ENCODE measurements at regions not wholly inside any gene's neighbourhood (a gene's known extent, or its start where the extent isn't known, plus 50 kb on each side); places are given as distances from the start of the nearest gene placed in this dataset.

- peaks cover 4% of the 10 kb centered on the region for H3K27me3 Mint-ChIP-seq (ENCODE audit: low read depth)
- no peaks in the 10 kb centered on the region for H3K4me1 Mint-ChIP-seq (ENCODE audit: low read depth)
- intact Hi-C loops (cut with micrococcal nuclease), result no loop called here
- no peaks in the 10 kb centered on the region for H3K9me3 Mint-ChIP-seq
- no peaks in the 10 kb centered on the region for H3K36me3 Mint-ChIP-seq (ENCODE audit: low read depth)
- no peak overlapping the region for H3K27ac Mint-ChIP-seq
- no peak overlapping the region for H3K4me3 Mint-ChIP-seq (ENCODE audit: low read depth)
- no peak for DNase-seq (ENCODE audit: low spot score)
These were observed 270.2 kb upstream of the RPL38 start for GRCh38 chr17:73933164-73933766.

GRCh38 chr17:73933871-73934270, 269.6 kb upstream of the RPL38 start:
- Mint-ChIP-seq H3K27ac (no peak overlapping the region), H3K27me3 (ENCODE audit: low read depth) (peaks cover 1% of the 10 kb centered on the region), H3K4me1 (ENCODE audit: low read depth) (no peaks in the 10 kb centered on the region), H3K9me3 (no peaks in the 10 kb centered on the region), H3K4me3 (ENCODE audit: low read depth) (no peak overlapping the region), H3K36me3 (ENCODE audit: low read depth) (no peaks in the 10 kb centered on the region)
- DNase-seq (ENCODE audit: low spot score), result no peak
- intact Hi-C loops (cut with micrococcal nuclease), result no loop called here

GRCh38 chr17:73934696-73935095, 268.8 kb upstream of the RPL38 start:
- Mint-ChIP-seq H3K27me3 (ENCODE audit: low read depth) (peaks cover 1% of the 10 kb centered on the region), H3K4me1 (ENCODE audit: low read depth) (no peaks in the 10 kb centered on the region), H3K4me3 (ENCODE audit: low read depth) (no peak overlapping the region), H3K9me3 (no peaks in the 10 kb centered on the region), H3K27ac (no peak overlapping the region), H3K36me3 (ENCODE audit: low read depth) (no peaks in the 10 kb centered on the region)
- intact Hi-C loops (cut with micrococcal nuclease), result no loop called here
- DNase-seq (ENCODE audit: low spot score), result no peak

- H3K4me3 Mint-ChIP-seq (ENCODE audit: low read depth), result no peak overlapping the region
- H3K27ac Mint-ChIP-seq, result no peak overlapping the region
- H3K27me3 Mint-ChIP-seq (ENCODE audit: low read depth), result no peaks in the 10 kb centered on the region
- H3K36me3 Mint-ChIP-seq (ENCODE audit: low read depth), result no peaks in the 10 kb centered on the region
- no peaks in the 10 kb centered on the region for H3K4me1 Mint-ChIP-seq (ENCODE audit: low read depth)
- intact Hi-C loops (cut with micrococcal nuclease), result no loop called here
- DNase-seq (ENCODE audit: low spot score), result no peak
- H3K9me3 Mint-ChIP-seq, result no peaks in the 10 kb centered on the region
These were observed 266.4 kb upstream of the RPL38 start for GRCh38 chr17:73936908-73937627.

- no peak overlapping the region for H3K4me3 Mint-ChIP-seq (ENCODE audit: low read depth)
- intact Hi-C loops (cut with micrococcal nuclease), result no loop called here
These were observed 264.8 kb upstream of the RPL38 start for GRCh38 chr17:73938706-73939105.

GRCh38 chr17:73939806-73940205, 263.7 kb upstream of the RPL38 start:
- no peaks in the 10 kb centered on the region for H3K27me3 Mint-ChIP-seq (ENCODE audit: low read depth)
- DNase-seq (ENCODE audit: low spot score), result no peak

More at GRCh38 chr17:73938706-73939105, 264.8 kb upstream of the RPL38 start:
- Mint-ChIP-seq H3K27ac (no peak overlapping the region), H3K36me3 (ENCODE audit: low read depth) (no peaks in the 10 kb centered on the region), H3K4me1 (ENCODE audit: low read depth) (no peaks in the 10 kb centered on the region), H3K27me3 (ENCODE audit: low read depth) (no peaks in the 10 kb centered on the region), H3K9me3 (no peaks in the 10 kb centered on the region)
- DNase-seq (ENCODE audit: low spot score), result no peak

GRCh38 chr17:73940511-73940910, 263.0 kb upstream of the RPL38 start:
- H3K27ac Mint-ChIP-seq, result no peak overlapping the region
- no peaks in the 10 kb centered on the region for H3K36me3 Mint-ChIP-seq (ENCODE audit: low read depth)
- no peaks in the 10 kb centered on the region for H3K4me1 Mint-ChIP-seq (ENCODE audit: low read depth)
- intact Hi-C loops (cut with micrococcal nuclease), result no loop called here
- no peaks in the 10 kb centered on the region for H3K9me3 Mint-ChIP-seq
- H3K4me3 Mint-ChIP-seq (ENCODE audit: low read depth), result no peak overlapping the region
- H3K27me3 Mint-ChIP-seq (ENCODE audit: low read depth), result no peaks in the 10 kb centered on the region
- no peak for DNase-seq (ENCODE audit: low spot score)

More at GRCh38 chr17:73939806-73940205, 263.7 kb upstream of the RPL38 start:
- H3K27ac Mint-ChIP-seq, result no peak overlapping the region
- intact Hi-C loops (cut with micrococcal nuclease), result no loop called here
- no peaks in the 10 kb centered on the region for H3K9me3 Mint-ChIP-seq
- no peaks in the 10 kb centered on the region for H3K36me3 Mint-ChIP-seq (ENCODE audit: low read depth)
- no peaks in the 10 kb centered on the region for H3K4me1 Mint-ChIP-seq (ENCODE audit: low read depth)
- no peak overlapping the region for H3K4me3 Mint-ChIP-seq (ENCODE audit: low read depth)

- no peak overlapping the region for H3K4me3 Mint-ChIP-seq (ENCODE audit: low read depth)
- H3K36me3 Mint-ChIP-seq (ENCODE audit: low read depth), result no peaks in the 10 kb centered on the region
- H3K27ac Mint-ChIP-seq, result no peak overlapping the region
- no peaks in the 10 kb centered on the region for H3K27me3 Mint-ChIP-seq (ENCODE audit: low read depth)
- intact Hi-C loops (cut with micrococcal nuclease), result no loop called here
- H3K9me3 Mint-ChIP-seq, result no peaks in the 10 kb centered on the region
- H3K4me1 Mint-ChIP-seq (ENCODE audit: low read depth), result no peaks in the 10 kb centered on the region
- DNase-seq (ENCODE audit: low spot score), result no peak
These were observed 261.5 kb upstream of the RPL38 start for GRCh38 chr17:73941919-73942530.

- Mint-ChIP-seq H3K27me3 (ENCODE audit: low read depth) (no peaks in the 10 kb centered on the region), H3K27ac (no peak overlapping the region), H3K36me3 (ENCODE audit: low read depth) (no peaks in the 10 kb centered on the region), H3K4me3 (ENCODE audit: low read depth) (no peak overlapping the region), H3K9me3 (no peaks in the 10 kb centered on the region), H3K4me1 (ENCODE audit: low read depth) (no peaks in the 10 kb centered on the region)
- intact Hi-C loops (cut with micrococcal nuclease), result no loop called here
- no peak for DNase-seq (ENCODE audit: low spot score)
These were observed 260.6 kb upstream of the RPL38 start for GRCh38 chr17:73942703-73943415.

- intact Hi-C loops (cut with micrococcal nuclease), result no loop called here
- no peaks in the 10 kb centered on the region for H3K36me3 Mint-ChIP-seq (ENCODE audit: low read depth)
These were observed 259.9 kb upstream of the RPL38 start for GRCh38 chr17:73943416-73944110.

GRCh38 chr17:73944366-73944765, 259.1 kb upstream of the RPL38 start:
- no peaks in the 10 kb centered on the region for H3K36me3 Mint-ChIP-seq (ENCODE audit: low read depth)
- DNase-seq (ENCODE audit: low spot score), result no peak
- no peaks in the 10 kb centered on the region for H3K27me3 Mint-ChIP-seq (ENCODE audit: low read depth)
- no peak overlapping the region for H3K4me3 Mint-ChIP-seq (ENCODE audit: low read depth)
- H3K4me1 Mint-ChIP-seq (ENCODE audit: low read depth), result no peaks in the 10 kb centered on the region
- intact Hi-C loops (cut with micrococcal nuclease), result no loop called here
- H3K9me3 Mint-ChIP-seq, result no peaks in the 10 kb centered on the region
- H3K27ac Mint-ChIP-seq, result no peak overlapping the region

More at GRCh38 chr17:73943416-73944110, 259.9 kb upstream of the RPL38 start:
- H3K27me3 Mint-ChIP-seq (ENCODE audit: low read depth), result no peaks in the 10 kb centered on the region
- H3K9me3 Mint-ChIP-seq, result no peaks in the 10 kb centered on the region
- no peaks in the 10 kb centered on the region for H3K4me1 Mint-ChIP-seq (ENCODE audit: low read depth)
- H3K4me3 Mint-ChIP-seq (ENCODE audit: low read depth), result no peak overlapping the region
- no peak overlapping the region for H3K27ac Mint-ChIP-seq
- no peak for DNase-seq (ENCODE audit: low spot score)

- no peaks in the 10 kb centered on the region for H3K9me3 Mint-ChIP-seq
- no peak overlapping the region for H3K4me3 Mint-ChIP-seq (ENCODE audit: low read depth)
- no peak for DNase-seq (ENCODE audit: low spot score)
- peaks cover 9% of the 10 kb centered on the region for H3K27me3 Mint-ChIP-seq (ENCODE audit: low read depth)
- intact Hi-C loops (cut with micrococcal nuclease), result no loop called here
- H3K27ac Mint-ChIP-seq, result no peak overlapping the region
- H3K36me3 Mint-ChIP-seq (ENCODE audit: low read depth), result no peaks in the 10 kb centered on the region
- no peaks in the 10 kb centered on the region for H3K4me1 Mint-ChIP-seq (ENCODE audit: low read depth)
These were observed 256.1 kb upstream of the RPL38 start for GRCh38 chr17:73947281-73947965.

Measured in activated T-helper 2 cell treated with anti-CD3 and anti-CD28 coated beads, Interferon-gamma antibody, Interleukin-2, Interleukin-4, amounts not matched to agents 10 μg/mL and 5 μg/mL and 100 μg/mL, durations not matched to agents 14 hours and 24 hours and 36 hours (primary cell).